ENCODE measurements at regions not wholly inside any gene's neighbourhood (a gene's known extent, or its start where the extent isn't known, plus 50 kb on each side); places are given as distances from the start of the nearest gene placed in this dataset.

GRCh38 chr12:111251058-111251730 lies 117.7 kb downstream of the PHETA1 start:
- Histone ChIP-seq H3K27me3 (no peaks in the 10 kb centered on the region), H3K36me3 (no peaks in the 10 kb centered on the region), H3K9me3 (no peaks in the 10 kb centered on the region), H3K4me3 (no peak overlapping the region), H3K27ac (no peak overlapping the region), H3K4me1 (no peaks in the 10 kb centered on the region)
- TF ChIP-seq EP300 (IDR thresholded peaks at IDR 0.05) (no peak), POLR2A (IDR thresholded peaks at IDR 0.05) (no peak), CTCF (IDR thresholded peaks at IDR 0.05) (no peak), POLR2AphosphoS5 (IDR thresholded peaks at IDR 0.05) (no peak)
- no peak for ATAC-seq (ENCODE audit: low FRiP score in 2 of 2)
- WGBS, 2 donors = 69 to 76% methylated on average over 14 of the region's 14 CpGs
- DNase-seq = no peak

- DNase-seq = no peak
- no peak for ATAC-seq (ENCODE audit: low FRiP score in 2 of 2)
- Histone ChIP-seq H3K4me1 (no peaks in the 10 kb centered on the region), H3K9me3 (peaks cover 0 to 5% (median 2%) of the 10 kb centered on the region in 4 donors), H3K36me3 (no peaks in the 10 kb centered on the region), H3K27ac (no peak overlapping the region), H3K27me3 (no peaks in the 10 kb centered on the region), H3K4me3 (no peak overlapping the region)
- TF ChIP-seq EP300 (IDR thresholded peaks at IDR 0.05) (no peak), POLR2A (IDR thresholded peaks at IDR 0.05) (no peak), CTCF (IDR thresholded peaks at IDR 0.05) (no peak), POLR2AphosphoS5 (IDR thresholded peaks at IDR 0.05) (no peak)
- WGBS, 2 donors = 76 to 77% methylated on average over 11 of the region's 11 CpGs
These were observed 118.5 kb downstream of the PHETA1 start for GRCh38 chr12:111250251-111250881.

GRCh38 chr12:111249757-111250156 lies 119.1 kb downstream of the PHETA1 start:
- no peak for TF ChIP-seq POLR2A (IDR thresholded peaks at IDR 0.05)
- TF ChIP-seq EP300 (IDR thresholded peaks at IDR 0.05) = no peak
- no peak for TF ChIP-seq POLR2AphosphoS5 (IDR thresholded peaks at IDR 0.05)
- no peak for TF ChIP-seq CTCF (IDR thresholded peaks at IDR 0.05)

GRCh38 chr12:111249018-111249370 lies 119.9 kb downstream of the PHETA1 start:
- H3K4me1 ChIP-seq = no peaks in the 10 kb centered on the region
- H3K27me3 ChIP-seq = no peaks in the 10 kb centered on the region
- no peak overlapping the region for H3K27ac ChIP-seq
- DNase-seq = no peak
- TF ChIP-seq POLR2A (IDR thresholded peaks at IDR 0.05) (no peak), CTCF (IDR thresholded peaks at IDR 0.05) (no peak), EP300 (IDR thresholded peaks at IDR 0.05) (no peak), POLR2AphosphoS5 (IDR thresholded peaks at IDR 0.05) (no peak)
- no peak overlapping the region for H3K4me3 ChIP-seq
- H3K9me3 ChIP-seq = peaks cover 0 to 12% (median 6%) of the 10 kb centered on the region in 4 donors
- no peaks in the 10 kb centered on the region for H3K36me3 ChIP-seq
- no peak for ATAC-seq (ENCODE audit: low FRiP score in 2 of 2)
- 68 to 78% methylated on average over 10 of the region's 10 CpGs for WGBS, 2 donors

More at GRCh38 chr12:111249757-111250156, 119.1 kb downstream of the PHETA1 start:
- no peaks in the 10 kb centered on the region for H3K27me3 ChIP-seq
- no peak overlapping the region for H3K4me3 ChIP-seq
- DNase-seq (no peak), ATAC-seq (ENCODE audit: low FRiP score in 2 of 2) (no peak)
- H3K36me3 ChIP-seq = no peaks in the 10 kb centered on the region
- WGBS, 2 donors = 88 to 94% methylated on average over 6 of the region's 6 CpGs
- peaks cover 0 to 5% (median 3%) of the 10 kb centered on the region in 4 donors for H3K9me3 ChIP-seq
- H3K4me1 ChIP-seq = no peaks in the 10 kb centered on the region
- no peak overlapping the region for H3K27ac ChIP-seq
